ENCODE measurements at regions not wholly inside any gene's neighbourhood (a gene's known extent, or its start where the extent isn't known, plus 50 kb on each side); places are given as distances from the start of the nearest gene placed in this dataset.

DNA sequence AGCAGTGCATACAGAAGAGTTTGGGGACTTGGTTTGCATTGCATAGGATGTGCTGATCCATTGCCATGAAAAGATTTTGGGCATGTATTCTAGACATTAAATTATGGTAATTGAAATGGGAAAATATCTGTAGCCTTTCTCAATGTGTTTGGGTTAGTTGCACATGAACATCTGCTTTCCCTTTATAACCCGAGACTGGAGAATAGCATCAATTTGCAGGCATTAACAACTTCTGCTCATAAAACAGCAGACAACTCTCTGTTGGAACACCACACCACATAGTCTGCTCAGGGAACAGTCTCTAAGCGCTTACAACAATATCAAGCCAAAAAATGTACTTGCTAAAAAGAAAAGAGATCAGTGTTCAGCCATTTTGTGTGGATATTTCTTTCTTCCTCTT lies 1391.1 kb upstream of the LRRTM3 start:
- TF ChIP-seq CTCF (IDR thresholded peaks at IDR 0.05; ENCODE audit: insufficient read depth, missing control alignments): no peak
- DNase-seq (ENCODE audit: insufficient read length, low spot score) (no peak), FAIRE-seq (no peak)

GRCh38 chr10:65544756-65545155 lies 1381.1 kb upstream of the LRRTM3 start:
- no peak for FAIRE-seq
- no peak for TF ChIP-seq CTCF (IDR thresholded peaks at IDR 0.05; ENCODE audit: insufficient read depth, missing control alignments)
- no peak for DNase-seq (ENCODE audit: insufficient read length, low spot score)

GRCh38 chr10:65548001-65548400 lies 1377.8 kb upstream of the LRRTM3 start:
- DNase-seq (ENCODE audit: insufficient read length, low spot score) (no peak), FAIRE-seq (no peak)
- no peak for TF ChIP-seq CTCF (IDR thresholded peaks at IDR 0.05; ENCODE audit: insufficient read depth, missing control alignments)

DNA sequence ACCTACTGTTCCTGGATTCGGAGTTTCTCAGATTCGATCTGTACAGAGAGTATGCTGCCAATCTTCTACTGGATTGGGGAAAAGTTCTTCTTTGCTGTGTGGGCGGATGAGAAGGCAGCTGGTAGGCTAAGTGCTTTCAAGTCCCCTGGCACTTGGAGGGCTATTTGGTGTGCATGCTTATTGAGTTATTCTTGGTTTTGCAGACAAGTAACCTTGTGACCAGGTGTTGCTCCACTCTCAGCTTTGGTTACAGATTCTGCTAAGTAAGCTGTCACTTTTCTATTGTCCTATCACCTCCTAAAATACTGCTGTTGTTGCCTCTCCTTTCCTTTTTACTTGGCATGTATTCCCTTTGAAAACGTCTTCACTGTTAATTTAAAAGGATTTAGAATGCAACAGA lies 1375.1 kb upstream of the LRRTM3 start:
- no peak for FAIRE-seq
- no peak for DNase-seq (ENCODE audit: insufficient read length, low spot score)
- TF ChIP-seq CTCF (IDR thresholded peaks at IDR 0.05; ENCODE audit: insufficient read depth, missing control alignments): no peak

- TF ChIP-seq CTCF (IDR thresholded peaks at IDR 0.05; ENCODE audit: insufficient read depth, missing control alignments): no peak
- DNase-seq (ENCODE audit: insufficient read length, low spot score): no peak
- FAIRE-seq: no peak
Measured at GRCh38 chr10:65555192-65555591, 1370.6 kb upstream of the LRRTM3 start.

GRCh38 chr10:65556006-65556405 lies 1369.8 kb upstream of the LRRTM3 start:
- DNase-seq (ENCODE audit: insufficient read length, low spot score) (no peak), FAIRE-seq (no peak)
- no peak for TF ChIP-seq CTCF (IDR thresholded peaks at IDR 0.05; ENCODE audit: insufficient read depth, missing control alignments)

DNA sequence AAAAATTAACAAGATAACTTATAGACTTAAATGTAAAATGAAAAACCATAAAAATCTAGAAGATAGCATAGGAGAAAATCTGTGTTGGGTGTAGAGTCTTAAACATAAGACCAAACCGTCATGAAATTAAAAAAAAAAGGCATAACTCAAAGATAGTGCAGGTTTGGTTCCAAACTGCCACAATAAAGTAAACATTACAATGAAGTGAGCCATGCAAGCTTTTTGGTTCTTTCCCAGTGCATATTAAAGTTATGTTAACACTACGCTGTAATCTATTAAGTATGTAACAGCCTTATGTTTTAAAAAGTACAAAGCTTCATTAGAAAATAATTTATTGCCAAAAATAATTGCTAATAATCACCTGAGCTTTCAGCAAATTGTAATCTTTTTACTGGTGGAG lies 1366.5 kb upstream of the LRRTM3 start:
- no peak for DNase-seq (ENCODE audit: insufficient read length, low spot score)
- FAIRE-seq: no peak
- no peak for TF ChIP-seq CTCF (IDR thresholded peaks at IDR 0.05; ENCODE audit: insufficient read depth, missing control alignments)

Data from D721Med (cell line).